ENCODE measurements at regions not wholly inside any gene's neighbourhood (a gene's known extent, or its start where the extent isn't known, plus 50 kb on each side); places are given as distances from the start of the nearest gene placed in this dataset.
"Not testable (repeated sequence)": the region's sequence is repeated elsewhere in the genome, so short reads cannot be mapped to it uniquely, and the experiment has no call there.

DNA sequence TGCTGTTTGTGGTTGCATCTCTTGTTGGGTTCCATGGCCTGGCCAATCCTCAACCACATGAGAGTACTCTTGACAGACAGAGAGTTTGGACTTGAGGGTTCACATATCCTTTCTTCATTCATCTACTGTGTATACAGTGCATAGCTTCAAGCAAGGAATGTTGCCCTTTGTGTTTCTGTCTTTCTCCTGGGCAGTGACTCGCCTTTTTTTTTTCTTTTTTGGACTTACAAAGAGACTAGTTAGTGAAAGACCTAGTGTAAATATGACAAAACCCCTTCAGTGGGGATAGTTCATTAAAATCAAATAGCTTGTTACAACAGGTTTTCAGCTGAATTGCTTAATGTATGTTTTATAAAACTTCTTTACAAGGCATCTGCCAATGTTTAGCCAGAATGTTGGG, 290.2 kb downstream of the FGFR2 start:
- DNase-seq, result no peak

GRCh38 chr10:121309164-121309563, 289.1 kb downstream of the FGFR2 start:
- no peak for DNase-seq

DNA sequence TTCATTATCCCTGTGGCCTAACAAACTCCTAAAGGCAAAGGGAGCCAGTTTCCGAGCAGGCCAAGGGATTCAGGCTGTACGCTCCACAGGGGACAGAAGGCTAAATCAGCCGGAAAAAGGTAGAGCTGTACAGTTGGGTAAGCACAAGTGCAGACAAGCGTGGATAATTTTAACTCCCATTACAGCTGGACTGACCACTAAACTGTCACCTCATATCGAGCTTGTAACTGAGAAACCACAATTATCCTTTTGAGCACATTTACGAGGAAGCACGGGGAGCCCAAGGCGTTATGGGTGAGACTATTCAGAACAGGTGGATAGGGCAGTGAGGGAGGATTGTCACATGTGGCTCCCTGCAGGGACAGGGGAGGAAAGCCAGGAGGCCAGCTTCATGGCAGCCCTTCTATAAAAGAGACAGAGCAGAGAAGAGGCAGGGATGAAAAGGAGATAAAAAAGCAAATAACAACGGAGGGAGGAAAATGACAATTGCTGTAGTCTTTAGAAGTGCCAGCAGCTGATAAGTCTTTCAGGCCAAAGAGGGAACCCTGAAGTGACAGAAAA, 288.0 kb downstream of the FGFR2 start:
- DNase-seq, result no peak

- DNase-seq, result no peak
These were observed 286.3 kb downstream of the FGFR2 start for GRCh38 chr10:121311812-121312443.

DNA sequence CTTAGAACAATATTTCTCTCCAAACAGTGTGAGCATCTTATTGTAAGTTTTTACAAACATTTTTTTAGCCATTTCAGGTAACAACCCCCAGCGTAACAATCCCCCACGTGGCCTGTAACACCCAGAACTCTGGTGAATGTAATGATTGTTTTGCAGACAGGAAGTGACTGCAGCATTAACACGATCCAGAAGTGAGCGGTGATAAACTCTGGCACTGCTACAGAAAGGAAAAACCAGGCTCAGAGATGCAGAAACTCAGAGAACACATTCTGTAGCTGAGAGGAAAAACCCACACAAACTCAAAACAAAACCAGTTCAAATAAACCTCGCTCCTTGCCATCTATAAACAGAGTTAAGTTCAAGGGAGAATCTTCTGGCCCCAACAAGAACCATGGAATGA, 285.7 kb downstream of the FGFR2 start:
- DNase-seq, result no peak

DNA sequence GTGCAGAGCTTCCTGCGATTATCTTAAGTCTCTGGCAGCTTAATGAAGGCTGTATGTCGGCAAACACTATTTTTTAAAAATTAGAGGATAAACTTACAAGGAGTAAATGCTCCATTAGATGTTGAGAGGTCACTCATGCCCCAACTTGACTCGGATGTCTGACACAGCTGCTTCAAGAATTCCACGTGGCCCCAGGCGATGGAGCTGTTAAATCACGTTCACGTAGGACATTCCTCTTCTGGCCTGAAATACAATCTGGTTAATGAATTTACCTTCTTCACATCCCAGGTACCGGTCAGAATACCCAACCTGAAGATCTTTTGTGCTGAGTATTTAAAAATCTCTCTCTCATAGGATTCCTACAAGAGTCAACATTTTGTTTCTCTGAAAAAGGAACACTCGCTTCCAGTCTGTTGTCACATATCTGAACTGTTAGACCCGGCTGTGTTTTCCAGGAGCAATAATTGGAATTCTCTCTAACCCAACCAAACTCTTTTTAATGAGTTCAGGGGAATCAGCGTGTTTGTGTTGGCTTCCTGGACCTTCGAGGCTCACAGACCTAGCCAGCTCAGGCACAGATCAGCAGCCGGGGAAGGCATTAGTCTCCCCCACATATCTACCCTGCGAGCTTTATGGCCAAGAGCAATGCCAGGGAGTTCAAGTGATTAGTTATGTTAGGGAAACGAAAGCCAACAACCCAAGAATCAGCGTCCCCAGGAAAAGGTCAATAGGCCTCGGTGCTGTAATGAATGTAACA, 284.9 kb downstream of the FGFR2 start:
- no peak for DNase-seq

- no peak for DNase-seq
These were observed 281.8 kb downstream of the FGFR2 start for GRCh38 chr10:121316432-121316831.

GRCh38 chr10:121317374-121317773, 280.9 kb downstream of the FGFR2 start:
- no peak for DNase-seq

- DNase-seq, result no peak
These were observed 276.2 kb downstream of the FGFR2 start for GRCh38 chr10:121322046-121322445.

- no peak for DNase-seq
These were observed 275.5 kb downstream of the FGFR2 start for GRCh38 chr10:121322776-121323175.

DNA sequence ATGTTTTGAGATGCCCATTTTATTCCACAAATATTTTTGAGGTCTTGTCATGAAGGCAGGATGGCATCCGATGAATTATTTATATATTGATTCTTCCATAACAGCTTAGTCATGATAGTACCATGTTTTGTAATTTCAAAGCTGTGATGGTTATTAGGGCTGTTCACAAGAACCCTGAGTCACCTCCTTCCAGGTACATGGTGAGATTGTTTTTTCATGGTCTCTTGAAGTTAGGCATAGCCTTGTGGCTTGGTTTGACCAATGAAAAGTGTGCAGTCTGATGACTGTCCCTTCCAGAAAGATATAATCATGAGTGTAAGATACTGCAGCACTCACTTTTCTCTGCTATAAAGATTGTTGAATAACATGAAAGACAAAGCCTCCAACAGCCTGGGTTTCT, 274.8 kb downstream of the FGFR2 start:
- no peak for DNase-seq

DNA sequence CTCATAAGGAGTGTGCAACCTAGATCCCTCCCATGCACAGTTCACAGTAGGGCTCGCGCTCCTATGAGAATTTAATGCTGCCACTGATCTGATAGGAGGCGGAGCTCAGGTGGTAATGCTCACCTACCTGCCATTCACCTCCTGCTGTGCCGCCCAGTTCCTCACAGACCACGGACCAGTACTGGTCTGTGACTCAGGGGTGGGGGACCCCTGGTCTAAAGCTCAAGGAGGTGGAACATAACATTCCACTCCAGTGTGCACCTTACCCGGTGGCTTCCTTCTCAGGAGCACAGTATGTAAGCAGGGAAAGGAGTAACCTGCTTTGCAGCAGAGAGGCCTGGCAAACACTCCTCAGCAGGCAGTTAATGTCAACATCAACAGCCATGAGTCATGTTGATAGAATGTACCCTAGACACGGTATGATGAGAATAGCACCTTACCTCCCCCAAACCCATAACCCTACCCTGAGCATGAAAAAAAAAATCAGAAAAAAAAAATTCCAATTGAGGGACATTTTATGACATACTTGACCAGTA, 273.5 kb downstream of the FGFR2 start:
- no peak for DNase-seq

DNA sequence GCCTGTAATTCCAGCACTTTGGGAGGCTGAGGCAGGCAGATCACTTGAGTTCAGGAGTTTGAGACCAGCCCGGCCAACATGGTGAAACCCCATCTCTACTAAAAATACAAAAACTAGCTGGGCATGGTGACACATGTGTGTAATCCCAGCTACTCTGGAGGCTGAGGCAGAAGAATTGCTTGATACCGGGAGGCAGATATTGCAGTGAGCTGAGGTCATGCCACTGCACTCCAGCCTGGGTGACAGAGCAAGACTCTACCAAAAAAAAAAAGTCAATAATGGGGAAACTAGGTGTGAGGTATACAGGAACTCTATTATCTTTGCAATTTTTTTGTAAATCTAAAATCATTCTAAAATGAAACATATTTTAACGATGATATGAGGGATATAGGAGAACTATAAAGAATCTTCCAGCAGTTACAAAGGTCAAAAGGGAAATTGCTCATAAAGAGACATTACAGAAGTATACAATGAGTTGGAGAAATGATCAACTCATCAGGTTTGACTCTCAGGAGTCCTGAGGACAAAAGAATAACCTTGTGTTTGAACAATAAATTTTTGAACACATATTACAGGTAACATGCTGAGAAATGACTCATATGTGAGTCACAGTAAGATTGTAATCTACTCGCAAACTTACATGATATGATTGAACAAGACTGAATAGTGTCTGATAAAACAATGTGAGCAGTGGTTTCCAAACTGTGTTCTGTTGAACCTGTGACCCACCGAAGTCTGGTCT, 272.6 kb downstream of the FGFR2 start:
- no peak for DNase-seq

- DNase-seq, result no peak
These were observed 271.3 kb downstream of the FGFR2 start for GRCh38 chr10:121326905-121327304.

GRCh38 chr10:121327727-121328126, 270.5 kb downstream of the FGFR2 start:
- no peak for DNase-seq

DNA sequence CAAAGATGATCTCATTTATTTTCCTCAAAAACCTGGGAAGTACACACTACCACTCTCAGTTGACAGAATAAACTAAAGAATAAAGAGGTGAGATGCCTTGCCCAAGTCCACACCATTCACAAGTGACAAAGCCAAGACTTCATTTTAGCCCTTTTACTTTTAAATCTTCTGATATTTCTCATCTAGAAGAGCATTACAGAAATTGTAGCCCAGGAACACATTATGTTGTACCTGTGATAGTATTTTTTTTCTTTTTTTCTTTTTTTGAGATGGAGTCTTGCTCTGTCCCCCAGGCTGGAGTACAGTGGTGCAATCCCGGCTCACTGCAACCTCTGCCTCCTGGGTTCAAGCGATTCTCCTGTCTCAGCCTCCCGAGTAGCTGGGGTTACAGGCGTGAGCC, 268.6 kb downstream of the FGFR2 start:
- not testable (repeated sequence) for DNase-seq

DNA sequence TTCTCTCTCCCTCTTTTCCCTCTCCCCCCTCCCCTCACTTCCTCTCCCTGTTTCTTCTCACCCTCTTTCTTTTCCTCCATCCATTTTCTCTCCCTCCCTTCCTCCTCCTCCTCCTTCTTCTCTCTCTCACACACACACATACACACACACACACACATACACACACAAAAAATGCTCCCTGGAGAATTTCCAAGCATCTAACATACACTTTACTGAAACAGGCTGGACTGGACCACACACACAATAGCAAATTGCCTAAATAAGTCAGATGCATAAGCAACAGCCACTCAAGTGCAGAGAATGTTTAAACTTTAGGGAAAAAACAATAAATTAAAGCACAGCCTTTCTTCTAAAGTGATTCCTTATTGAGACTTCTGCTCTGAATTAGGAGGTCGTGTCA, 267.7 kb downstream of the FGFR2 start:
- no peak for DNase-seq

GRCh38 chr10:121332353-121332752, 265.9 kb downstream of the FGFR2 start:
- no peak for DNase-seq

DNA sequence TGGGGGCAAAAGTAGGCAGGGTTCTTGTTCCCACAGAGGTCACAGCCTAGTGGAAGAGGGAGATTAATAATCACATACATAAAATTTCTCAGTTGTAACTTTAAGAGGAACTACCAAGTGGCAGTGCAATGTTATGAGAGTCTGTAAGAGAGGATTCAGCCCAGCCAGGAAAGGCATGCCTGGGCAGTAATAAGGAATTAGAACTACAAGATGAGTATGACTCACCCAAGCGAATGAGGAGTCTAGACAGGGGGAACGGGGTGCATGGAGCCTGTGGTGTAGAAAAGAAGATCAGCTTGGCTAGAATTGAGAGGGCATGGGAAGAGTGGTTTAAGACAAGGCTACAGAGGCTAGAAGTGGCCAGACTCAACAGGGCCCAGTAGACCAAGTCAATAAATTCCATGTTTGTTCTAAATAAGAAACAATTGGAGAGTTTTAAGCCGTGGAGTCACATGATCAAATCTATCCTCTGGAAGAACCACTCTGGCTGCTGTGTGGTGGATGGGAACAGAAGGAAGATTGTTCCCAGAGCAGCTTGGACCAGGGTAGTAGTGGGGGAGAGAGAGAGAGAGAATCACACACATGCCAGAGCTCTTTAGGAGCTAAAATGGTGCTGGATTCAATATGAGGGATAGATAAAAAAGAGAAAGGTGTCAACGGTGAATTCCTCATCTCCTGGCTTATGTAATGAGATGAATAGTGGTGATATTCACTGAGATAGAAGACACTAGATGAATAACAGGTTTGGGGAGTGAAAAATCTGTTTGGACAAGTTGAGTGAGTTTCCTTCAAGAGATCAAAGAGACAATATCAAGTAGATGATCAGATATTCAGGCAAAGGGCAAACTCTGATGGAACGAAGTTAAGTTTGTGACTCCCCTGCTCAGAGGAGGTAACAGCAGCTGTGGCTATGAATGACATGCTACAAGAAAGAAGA, 265.1 kb downstream of the FGFR2 start:
- no peak for DNase-seq

- DNase-seq, result no peak
These were observed 262.8 kb downstream of the FGFR2 start for GRCh38 chr10:121335386-121335925.

- no peak for DNase-seq
These were observed 260.8 kb downstream of the FGFR2 start for GRCh38 chr10:121337427-121337826.

Data from occipital lobe (tissue), 1 donor.